IPS-11a (cell line): ENCODE measurements at regions not wholly inside any gene's neighbourhood (a gene's known extent, or its start where the extent isn't known, plus 50 kb on each side); places are given as distances from the start of the nearest gene placed in this dataset.
"Not testable (repeated sequence)": the region's sequence is repeated elsewhere in the genome, so short reads cannot be mapped to it uniquely, and the experiment has no call there.

Experiments used
- H3K4me3 ChIP-seq: one replicate; pipeline ENCODE4 v1.5.1; 2013; ENCODE audit warnings: low read depth, low read length, control low read depth

GRCh38 chr7:153510674-153511073, 541.5 kb upstream of the DPP6 start:
- H3K4me3 ChIP-seq: no peak overlapping the region

GRCh38 chr7:153514032-153514431, 538.2 kb upstream of the DPP6 start:
- H3K4me3 ChIP-seq: no peak overlapping the region

GRCh38 chr7:153515359-153515758, 536.8 kb upstream of the DPP6 start:
- H3K4me3 ChIP-seq: no peak overlapping the region

GRCh38 chr7:153518201-153518984, 533.8 kb upstream of the DPP6 start:
- H3K4me3 ChIP-seq: no peak overlapping the region

- no peak overlapping the region for H3K4me3 ChIP-seq
Observed at GRCh38 chr7:153521370-153521769, 530.8 kb upstream of the DPP6 start.

GRCh38 chr7:153522261-153522660, 529.9 kb upstream of the DPP6 start:
- H3K4me3 ChIP-seq: no peak overlapping the region

GRCh38 chr7:153523320-153524015, 528.7 kb upstream of the DPP6 start:
- H3K4me3 ChIP-seq: no peak overlapping the region

- H3K4me3 ChIP-seq: no peak overlapping the region
Observed at GRCh38 chr7:153524070-153524601, 528.1 kb upstream of the DPP6 start.

- no peak overlapping the region for H3K4me3 ChIP-seq
Observed at GRCh38 chr7:153529100-153529499, 523.1 kb upstream of the DPP6 start.

GRCh38 chr7:153529651-153530165, 522.5 kb upstream of the DPP6 start:
- H3K4me3 ChIP-seq: no peak overlapping the region

GRCh38 chr7:153530441-153530840, 521.8 kb upstream of the DPP6 start:
- H3K4me3 ChIP-seq: no peak overlapping the region

- no peak overlapping the region for H3K4me3 ChIP-seq
Observed at GRCh38 chr7:153532326-153532725, 519.9 kb upstream of the DPP6 start.

GRCh38 chr7:153537271-153537670, 514.9 kb upstream of the DPP6 start:
- no peak overlapping the region for H3K4me3 ChIP-seq

- H3K4me3 ChIP-seq: no peak overlapping the region
Observed at GRCh38 chr7:153541903-153542302, 510.3 kb upstream of the DPP6 start.

- no peak overlapping the region for H3K4me3 ChIP-seq
Observed at GRCh38 chr7:153543232-153543631, 509.0 kb upstream of the DPP6 start.

- H3K4me3 ChIP-seq: no peak overlapping the region
Observed at GRCh38 chr7:153550173-153550572, 502.0 kb upstream of the DPP6 start.

GRCh38 chr7:153564391-153564790, 487.8 kb upstream of the DPP6 start:
- H3K4me3 ChIP-seq: no peak overlapping the region

- H3K4me3 ChIP-seq: no peak overlapping the region
Observed at GRCh38 chr7:153566324-153566723, 485.9 kb upstream of the DPP6 start.

GRCh38 chr7:153567426-153567825, 484.8 kb upstream of the DPP6 start:
- H3K4me3 ChIP-seq: no peak overlapping the region

- not testable (repeated sequence) for H3K4me3 ChIP-seq
Observed at GRCh38 chr7:153569520-153569919, 482.7 kb upstream of the DPP6 start.

- H3K4me3 ChIP-seq: no peak overlapping the region
Observed at GRCh38 chr7:153576096-153576495, 476.1 kb upstream of the DPP6 start.

GRCh38 chr7:153581419-153581818, 470.8 kb upstream of the DPP6 start:
- H3K4me3 ChIP-seq: no peak overlapping the region
